Osteoblast (primary cell): ENCODE measurements at regions not wholly inside any gene's neighbourhood (a gene's known extent, or its start where the extent isn't known, plus 50 kb on each side); places are given as distances from the start of the nearest gene placed in this dataset.

Source experiments
- DNase-seq: peaks from one replicate; pipeline ENCODE4 v3.0.0; 2011; ENCODE audit warnings: low spot score, mixed read lengths; ENCODE audit not compliant: insufficient read length; ENCODE audit errors: missing footprints
- H2AFZ ChIP-seq: 2 replicates; pipeline ENCODE4 v1.6.0; 2011; ENCODE audit warnings: mild to moderate bottlenecking, low read length
- H3K27ac ChIP-seq: 2 replicates; pipeline ENCODE4 v1.5.1; 2011; ENCODE audit warnings: mild to moderate bottlenecking, low read depth, low read length, moderate library complexity
- H3K27me3 ChIP-seq: 2 replicates; pipeline ENCODE4 v1.6.0; 2012; ENCODE audit warnings: mild to moderate bottlenecking, control low read depth, inconsistent platforms, low read length, moderate library complexity; ENCODE audit not compliant: insufficient read depth
- H3K36me3 ChIP-seq: 2 replicates; pipeline ENCODE4 v1.5.1; 2011; ENCODE audit warnings: mild to moderate bottlenecking, low read length, control low read depth, moderate library complexity; ENCODE audit not compliant: insufficient read depth
- H3K4me1 ChIP-seq: 2 replicates; pipeline ENCODE4 v1.5.1; 2011; ENCODE audit warnings: mild to moderate bottlenecking, low read length, control low read depth, moderate library complexity; ENCODE audit not compliant: insufficient read depth
- H3K4me2 ChIP-seq: 2 replicates; pipeline ENCODE4 v1.6.0; 2011; ENCODE audit warnings: mild to moderate bottlenecking, low read length; ENCODE audit not compliant: insufficient read depth
- H3K4me3 ChIP-seq: fragments of 200-600 bp; sonication (generic); 3 replicates; pipeline ENCODE4 v1.5.1; 2012; ENCODE audit warnings: mild to moderate bottlenecking, low read length, inconsistent platforms; ENCODE audit not compliant: insufficient read depth
- H3K79me2 ChIP-seq: 2 replicates; pipeline ENCODE4 v1.6.0; 2012; ENCODE audit warnings: mild to moderate bottlenecking, low read length, control low read depth, inconsistent platforms; ENCODE audit not compliant: insufficient read depth
- H3K9me3 ChIP-seq: 2 replicates; pipeline ENCODE4 v1.5.1; 2011; ENCODE audit warnings: low read depth, low read length, control low read depth
- H4K20me1 ChIP-seq: 2 replicates; pipeline ENCODE4 v1.6.0; 2012; ENCODE audit warnings: mild to moderate bottlenecking, low read length, control low read depth; ENCODE audit not compliant: insufficient read depth
- TF ChIP-seq, protein P1 (sequence below): IDR thresholded peaks from 2 replicates; pipeline ENCODE4 v1.5.1; 2011; ENCODE audit warnings: mild to moderate bottlenecking, low read depth, low read length, moderate library complexity; ENCODE audit errors: extremely low read depth

DNA sequence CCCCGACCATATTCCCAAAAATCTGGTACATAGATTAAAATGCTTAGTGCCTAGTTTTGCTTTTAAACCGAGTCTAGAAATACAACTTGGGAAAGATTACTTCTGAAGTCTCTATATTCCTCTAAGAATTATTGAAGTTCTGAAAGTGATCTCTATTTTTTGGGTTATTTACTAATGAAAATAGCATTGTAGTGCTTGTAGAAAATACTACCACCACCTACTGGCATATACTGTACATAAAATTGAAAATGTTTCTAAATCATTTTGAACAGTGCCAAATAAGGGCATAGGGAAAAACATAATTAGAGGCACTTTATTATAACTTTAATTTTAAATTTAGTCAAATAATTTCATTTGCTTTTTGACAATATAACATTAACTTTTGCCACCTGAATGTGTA is 1399.6 kb upstream of the ZEB2 start:
- Histone ChIP-seq H4K20me1 (no peaks in the 10 kb centered on the region), H3K4me2 (peak overlapping the region; percentile 37), H3K9me3 (no peaks in the 10 kb centered on the region), H3K4me3 (no peak overlapping the region), H3K27me3 (no peaks in the 10 kb centered on the region), H3K4me1 (no peaks in the 10 kb centered on the region), H3K27ac (no peak overlapping the region), H2AFZ (no peak overlapping the region), H3K36me3 (no peaks in the 10 kb centered on the region), H3K79me2 (no peaks in the 10 kb centered on the region)
- no peak for DNase-seq
- TF ChIP-seq, protein P1, sequence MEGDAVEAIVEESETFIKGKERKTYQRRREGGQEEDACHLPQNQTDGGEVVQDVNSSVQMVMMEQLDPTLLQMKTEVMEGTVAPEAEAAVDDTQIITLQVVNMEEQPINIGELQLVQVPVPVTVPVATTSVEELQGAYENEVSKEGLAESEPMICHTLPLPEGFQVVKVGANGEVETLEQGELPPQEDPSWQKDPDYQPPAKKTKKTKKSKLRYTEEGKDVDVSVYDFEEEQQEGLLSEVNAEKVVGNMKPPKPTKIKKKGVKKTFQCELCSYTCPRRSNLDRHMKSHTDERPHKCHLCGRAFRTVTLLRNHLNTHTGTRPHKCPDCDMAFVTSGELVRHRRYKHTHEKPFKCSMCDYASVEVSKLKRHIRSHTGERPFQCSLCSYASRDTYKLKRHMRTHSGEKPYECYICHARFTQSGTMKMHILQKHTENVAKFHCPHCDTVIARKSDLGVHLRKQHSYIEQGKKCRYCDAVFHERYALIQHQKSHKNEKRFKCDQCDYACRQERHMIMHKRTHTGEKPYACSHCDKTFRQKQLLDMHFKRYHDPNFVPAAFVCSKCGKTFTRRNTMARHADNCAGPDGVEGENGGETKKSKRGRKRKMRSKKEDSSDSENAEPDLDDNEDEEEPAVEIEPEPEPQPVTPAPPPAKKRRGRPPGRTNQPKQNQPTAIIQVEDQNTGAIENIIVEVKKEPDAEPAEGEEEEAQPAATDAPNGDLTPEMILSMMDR, result peak; percentile 44

DNA sequence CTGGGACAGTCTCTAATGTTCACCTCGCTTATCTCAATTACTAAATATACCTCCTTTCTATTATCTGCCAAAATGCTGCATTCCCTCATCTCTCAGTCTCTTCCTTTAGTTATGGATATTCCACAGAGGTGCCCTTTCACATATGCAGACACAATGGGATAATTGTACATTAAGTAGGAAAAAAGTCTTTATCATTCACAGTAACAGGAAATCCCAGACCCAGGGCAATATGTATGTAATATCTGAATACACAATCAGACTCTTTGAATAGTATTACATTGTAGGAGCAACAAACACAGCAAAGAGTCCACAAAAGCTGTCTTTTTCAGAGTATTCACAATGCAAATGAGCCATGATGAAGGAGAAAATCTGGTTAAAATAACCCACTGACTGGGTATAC is 1399.0 kb upstream of the ZEB2 start:
- Histone ChIP-seq H3K27ac (no peak overlapping the region), H3K4me1 (no peaks in the 10 kb centered on the region), H2AFZ (peak overlapping the region; percentile 30), H3K9me3 (no peaks in the 10 kb centered on the region), H3K27me3 (no peaks in the 10 kb centered on the region), H3K79me2 (no peaks in the 10 kb centered on the region), H3K4me3 (no peak overlapping the region), H4K20me1 (no peaks in the 10 kb centered on the region), H3K4me2 (no peak overlapping the region), H3K36me3 (no peaks in the 10 kb centered on the region)
- DNase-seq, result no peak
- TF ChIP-seq, protein P1, result no peak

DNA sequence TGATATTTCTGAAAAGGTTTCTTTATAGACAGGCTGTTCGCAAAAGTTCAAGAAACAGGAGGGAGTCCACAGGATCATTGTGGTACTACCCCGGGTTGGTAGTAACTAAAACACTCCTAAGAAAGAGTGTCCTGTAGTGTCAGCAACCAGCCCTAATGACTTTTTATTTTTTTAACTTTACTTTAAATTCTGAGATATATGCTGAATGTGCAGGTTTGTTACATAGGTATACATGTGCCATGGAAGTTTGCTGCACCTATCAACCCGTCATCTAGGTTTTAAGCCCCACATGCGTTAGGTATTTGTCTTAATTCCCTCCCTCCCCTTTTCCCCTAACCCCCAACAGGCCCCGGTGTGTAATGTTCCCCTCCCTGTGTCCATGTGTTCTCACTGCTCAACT is 1396.9 kb upstream of the ZEB2 start:
- Histone ChIP-seq H3K79me2 (no peaks in the 10 kb centered on the region), H3K9me3 (no peaks in the 10 kb centered on the region), H3K4me3 (no peak overlapping the region), H3K27ac (no peak overlapping the region), H4K20me1 (no peaks in the 10 kb centered on the region), H3K4me1 (no peaks in the 10 kb centered on the region), H3K27me3 (no peaks in the 10 kb centered on the region), H3K36me3 (no peaks in the 10 kb centered on the region), H2AFZ (peak overlapping the region; percentile 24), H3K4me2 (no peak overlapping the region)
- TF ChIP-seq, protein P1, result no peak
- DNase-seq, result no peak

DNA sequence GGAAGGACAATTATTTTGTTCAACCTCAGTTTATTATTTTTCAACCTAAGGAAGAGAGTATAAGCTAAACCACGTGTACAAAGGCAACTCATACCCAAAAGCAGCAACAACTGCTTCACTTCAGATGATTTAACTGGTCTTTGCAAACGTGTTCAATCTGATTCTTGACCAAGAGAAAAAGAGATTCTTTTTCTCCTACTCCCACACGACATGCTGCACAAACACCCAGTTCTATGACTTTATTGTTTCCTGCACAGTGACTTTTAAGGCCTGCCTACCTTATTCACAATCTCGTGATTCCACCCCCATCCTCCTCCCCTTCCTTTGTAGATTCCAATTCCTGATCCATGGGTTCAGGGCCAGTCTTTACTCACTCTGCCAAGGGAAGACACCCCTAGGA is 1394.8 kb upstream of the ZEB2 start:
- Histone ChIP-seq H3K27me3 (no peaks in the 10 kb centered on the region), H3K9me3 (no peaks in the 10 kb centered on the region), H3K4me1 (no peaks in the 10 kb centered on the region), H2AFZ (no peak overlapping the region), H3K4me3 (no peak overlapping the region), H3K36me3 (no peaks in the 10 kb centered on the region), H3K27ac (no peak overlapping the region), H3K79me2 (no peaks in the 10 kb centered on the region), H4K20me1 (no peaks in the 10 kb centered on the region), H3K4me2 (no peak overlapping the region)
- TF ChIP-seq, protein P1, result no peak
- no peak for DNase-seq
